ENCODE measurements at regions not wholly inside any gene's neighbourhood (a gene's known extent, or its start where the extent isn't known, plus 50 kb on each side); places are given as distances from the start of the nearest gene placed in this dataset.
"Not testable (repeated sequence)": the region's sequence is repeated elsewhere in the genome, so short reads cannot be mapped to it uniquely, and the experiment has no call there.

GRCh38 chr16:26550111-26550610, 516.6 kb upstream of the C16orf82 start:
- Histone ChIP-seq H3K9ac (ENCODE audit: low read length) (no peak overlapping the region), H3K4me3 (ENCODE audit: low read length) (no peak overlapping the region)

GRCh38 chr16:26554030-26554429, 512.7 kb upstream of the C16orf82 start:
- no peaks in the 10 kb centered on the region for H3K36me3 ChIP-seq (ENCODE audit: control insufficient read depth, low read depth, low read length)
- peaks cover 7% of the 10 kb centered on the region for H3K4me1 ChIP-seq (ENCODE audit: control insufficient read depth, low read depth, low read length)
- H3K27me3 ChIP-seq (ENCODE audit: control insufficient read depth, insufficient read depth, low read length): no peaks in the 10 kb centered on the region
- H3K9ac ChIP-seq (ENCODE audit: low read length): no peak overlapping the region
- no peak overlapping the region for H3K27ac ChIP-seq (ENCODE audit: low read length)
- H3K9me3 ChIP-seq (ENCODE audit: control insufficient read depth, low read depth, low read length): no peaks in the 10 kb centered on the region
- no peak overlapping the region for H3K4me3 ChIP-seq (ENCODE audit: low read length)

More at GRCh38 chr16:26550111-26550610, 516.6 kb upstream of the C16orf82 start:
- Histone ChIP-seq H3K27me3 (ENCODE audit: control insufficient read depth, insufficient read depth, low read length) (no peaks in the 10 kb centered on the region), H3K36me3 (ENCODE audit: control insufficient read depth, low read depth, low read length) (no peaks in the 10 kb centered on the region), H3K4me1 (ENCODE audit: control insufficient read depth, low read depth, low read length) (peaks cover 7% of the 10 kb centered on the region), H3K9me3 (ENCODE audit: control insufficient read depth, low read depth, low read length) (no peaks in the 10 kb centered on the region), H3K27ac (ENCODE audit: low read length) (no peak overlapping the region)

GRCh38 chr16:26561303-26561702, 505.4 kb upstream of the C16orf82 start:
- Histone ChIP-seq H3K9ac (ENCODE audit: low read length) (no peak overlapping the region), H3K4me3 (ENCODE audit: low read length) (no peak overlapping the region), H3K27ac (ENCODE audit: low read length) (no peak overlapping the region), H3K9me3 (ENCODE audit: control insufficient read depth, low read depth, low read length) (no peaks in the 10 kb centered on the region), H3K27me3 (ENCODE audit: control insufficient read depth, insufficient read depth, low read length) (no peaks in the 10 kb centered on the region), H3K4me1 (ENCODE audit: control insufficient read depth, low read depth, low read length) (no peaks in the 10 kb centered on the region), H3K36me3 (ENCODE audit: control insufficient read depth, low read depth, low read length) (no peaks in the 10 kb centered on the region)

GRCh38 chr16:26563018-26563417, 503.7 kb upstream of the C16orf82 start:
- Histone ChIP-seq H3K27me3 (ENCODE audit: control insufficient read depth, insufficient read depth, low read length) (no peaks in the 10 kb centered on the region), H3K9me3 (ENCODE audit: control insufficient read depth, low read depth, low read length) (no peaks in the 10 kb centered on the region), H3K27ac (ENCODE audit: low read length) (no peak overlapping the region), H3K4me1 (ENCODE audit: control insufficient read depth, low read depth, low read length) (no peaks in the 10 kb centered on the region), H3K9ac (ENCODE audit: low read length) (no peak overlapping the region), H3K36me3 (ENCODE audit: control insufficient read depth, low read depth, low read length) (no peaks in the 10 kb centered on the region), H3K4me3 (ENCODE audit: low read length) (no peak overlapping the region)

GRCh38 chr16:26567356-26567755, 499.4 kb upstream of the C16orf82 start:
- Histone ChIP-seq H3K4me3 (ENCODE audit: low read length) (no peak overlapping the region), H3K9me3 (ENCODE audit: control insufficient read depth, low read depth, low read length) (no peaks in the 10 kb centered on the region), H3K27ac (ENCODE audit: low read length) (no peak overlapping the region), H3K27me3 (ENCODE audit: control insufficient read depth, insufficient read depth, low read length) (no peaks in the 10 kb centered on the region), H3K4me1 (ENCODE audit: control insufficient read depth, low read depth, low read length) (no peaks in the 10 kb centered on the region), H3K9ac (ENCODE audit: low read length) (no peak overlapping the region), H3K36me3 (ENCODE audit: control insufficient read depth, low read depth, low read length) (no peaks in the 10 kb centered on the region)

GRCh38 chr16:26569793-26570192, 496.9 kb upstream of the C16orf82 start:
- Histone ChIP-seq H3K9ac (ENCODE audit: low read length) (no peak overlapping the region), H3K9me3 (ENCODE audit: control insufficient read depth, low read depth, low read length) (no peaks in the 10 kb centered on the region), H3K27me3 (ENCODE audit: control insufficient read depth, insufficient read depth, low read length) (no peaks in the 10 kb centered on the region), H3K4me1 (ENCODE audit: control insufficient read depth, low read depth, low read length) (no peaks in the 10 kb centered on the region), H3K27ac (ENCODE audit: low read length) (no peak overlapping the region), H3K4me3 (ENCODE audit: low read length) (no peak overlapping the region), H3K36me3 (ENCODE audit: control insufficient read depth, low read depth, low read length) (no peaks in the 10 kb centered on the region)

GRCh38 chr16:26578748-26579147, 488.0 kb upstream of the C16orf82 start:
- no peak overlapping the region for H3K9ac ChIP-seq (ENCODE audit: low read length)
- H3K4me1 ChIP-seq (ENCODE audit: control insufficient read depth, low read depth, low read length): peaks cover 15% of the 10 kb centered on the region
- H3K27me3 ChIP-seq (ENCODE audit: control insufficient read depth, insufficient read depth, low read length): no peaks in the 10 kb centered on the region
- H3K36me3 ChIP-seq (ENCODE audit: control insufficient read depth, low read depth, low read length): no peaks in the 10 kb centered on the region
- H3K4me3 ChIP-seq (ENCODE audit: low read length): no peak overlapping the region
- no peaks in the 10 kb centered on the region for H3K9me3 ChIP-seq (ENCODE audit: control insufficient read depth, low read depth, low read length)
- no peak overlapping the region for H3K27ac ChIP-seq (ENCODE audit: low read length)

- Histone ChIP-seq H3K4me1 (ENCODE audit: control insufficient read depth, low read depth, low read length) (no peaks in the 10 kb centered on the region), H3K9ac (ENCODE audit: low read length) (no peak overlapping the region), H3K36me3 (ENCODE audit: control insufficient read depth, low read depth, low read length) (no peaks in the 10 kb centered on the region), H3K4me3 (ENCODE audit: low read length) (no peak overlapping the region), H3K27me3 (ENCODE audit: control insufficient read depth, insufficient read depth, low read length) (no peaks in the 10 kb centered on the region), H3K9me3 (ENCODE audit: control insufficient read depth, low read depth, low read length) (no peaks in the 10 kb centered on the region), H3K27ac (ENCODE audit: low read length) (no peak overlapping the region)
Observed at GRCh38 chr16:26583803-26584202, 482.9 kb upstream of the C16orf82 start.

GRCh38 chr16:26593700-26594099, 473.0 kb upstream of the C16orf82 start:
- H3K4me1 ChIP-seq (ENCODE audit: control insufficient read depth, low read depth, low read length): peaks cover 15% of the 10 kb centered on the region
- H3K9me3 ChIP-seq (ENCODE audit: control insufficient read depth, low read depth, low read length): no peaks in the 10 kb centered on the region
- no peaks in the 10 kb centered on the region for H3K36me3 ChIP-seq (ENCODE audit: control insufficient read depth, low read depth, low read length)
- H3K9ac ChIP-seq (ENCODE audit: low read length): no peak overlapping the region
- no peak overlapping the region for H3K4me3 ChIP-seq (ENCODE audit: low read length)
- no peak overlapping the region for H3K27ac ChIP-seq (ENCODE audit: low read length)
- no peaks in the 10 kb centered on the region for H3K27me3 ChIP-seq (ENCODE audit: control insufficient read depth, insufficient read depth, low read length)

GRCh38 chr16:26594666-26595065, 472.1 kb upstream of the C16orf82 start:
- H3K27me3 ChIP-seq (ENCODE audit: control insufficient read depth, insufficient read depth, low read length): no peaks in the 10 kb centered on the region
- H3K27ac ChIP-seq (ENCODE audit: low read length): no peak overlapping the region
- peaks cover 25% of the 10 kb centered on the region for H3K4me1 ChIP-seq (ENCODE audit: control insufficient read depth, low read depth, low read length)
- no peaks in the 10 kb centered on the region for H3K9me3 ChIP-seq (ENCODE audit: control insufficient read depth, low read depth, low read length)
- H3K4me3 ChIP-seq (ENCODE audit: low read length): no peak overlapping the region
- H3K36me3 ChIP-seq (ENCODE audit: control insufficient read depth, low read depth, low read length): no peaks in the 10 kb centered on the region
- H3K9ac ChIP-seq (ENCODE audit: low read length): no peak overlapping the region

- H3K9me3 ChIP-seq (ENCODE audit: control insufficient read depth, low read depth, low read length): no peaks in the 10 kb centered on the region
- no peaks in the 10 kb centered on the region for H3K36me3 ChIP-seq (ENCODE audit: control insufficient read depth, low read depth, low read length)
- peaks cover 28% of the 10 kb centered on the region for H3K4me1 ChIP-seq (ENCODE audit: control insufficient read depth, low read depth, low read length)
- H3K4me3 ChIP-seq (ENCODE audit: low read length): no peak overlapping the region
- H3K9ac ChIP-seq (ENCODE audit: low read length): no peak overlapping the region
- H3K27ac ChIP-seq (ENCODE audit: low read length): no peak overlapping the region
- no peaks in the 10 kb centered on the region for H3K27me3 ChIP-seq (ENCODE audit: control insufficient read depth, insufficient read depth, low read length)
Observed at GRCh38 chr16:26595199-26595598, 471.5 kb upstream of the C16orf82 start.

- H3K36me3 ChIP-seq (ENCODE audit: control insufficient read depth, low read depth, low read length); H3K27me3 ChIP-seq (ENCODE audit: control insufficient read depth, insufficient read depth, low read length); H3K9me3 ChIP-seq (ENCODE audit: control insufficient read depth, low read depth, low read length); H3K9ac ChIP-seq (ENCODE audit: low read length); H3K27ac ChIP-seq (ENCODE audit: low read length); H3K4me3 ChIP-seq (ENCODE audit: low read length): not testable (repeated sequence)
- H3K4me1 ChIP-seq (ENCODE audit: control insufficient read depth, low read depth, low read length): peaks cover 28% of the 10 kb centered on the region
Observed at GRCh38 chr16:26596033-26596432, 470.7 kb upstream of the C16orf82 start.
